HG03159 (cell line): ENCODE measurements at regions not wholly inside any gene's neighbourhood (a gene's known extent, or its start where the extent isn't known, plus 50 kb on each side); places are given as distances from the start of the nearest gene placed in this dataset.

ENCODE experiments used
- ATAC-seq: cut with Tn5 transposase; IDR thresholded peaks from one replicate; pipeline ENCODE4 v1.9.1; 2021; ENCODE audit warnings: mild to moderate bottlenecking, moderate library complexity; ENCODE audit not compliant: unreplicated experiment

DNA sequence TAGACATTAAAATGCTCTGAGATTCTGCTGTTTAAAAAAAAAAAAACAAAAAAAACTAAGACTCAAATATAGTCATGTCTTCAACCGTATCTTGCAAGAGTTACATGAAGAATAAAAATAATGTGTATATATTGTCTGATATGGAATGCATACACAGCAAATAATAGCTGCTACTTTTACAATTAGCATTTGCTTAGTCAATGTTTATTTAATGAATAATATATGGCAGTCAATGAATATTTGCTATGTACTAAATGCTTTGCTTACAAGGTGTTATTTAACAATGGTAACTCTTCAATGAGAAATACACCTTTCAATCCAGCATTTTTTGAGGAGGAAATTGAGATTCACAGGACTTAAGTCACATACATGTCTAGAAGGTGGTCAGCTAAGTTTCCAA is 718.8 kb upstream of the SOX9 start:
- no peak for ATAC-seq

GRCh38 chr17:71402661-71403141 is 718.1 kb upstream of the SOX9 start:
- ATAC-seq: no peak

DNA sequence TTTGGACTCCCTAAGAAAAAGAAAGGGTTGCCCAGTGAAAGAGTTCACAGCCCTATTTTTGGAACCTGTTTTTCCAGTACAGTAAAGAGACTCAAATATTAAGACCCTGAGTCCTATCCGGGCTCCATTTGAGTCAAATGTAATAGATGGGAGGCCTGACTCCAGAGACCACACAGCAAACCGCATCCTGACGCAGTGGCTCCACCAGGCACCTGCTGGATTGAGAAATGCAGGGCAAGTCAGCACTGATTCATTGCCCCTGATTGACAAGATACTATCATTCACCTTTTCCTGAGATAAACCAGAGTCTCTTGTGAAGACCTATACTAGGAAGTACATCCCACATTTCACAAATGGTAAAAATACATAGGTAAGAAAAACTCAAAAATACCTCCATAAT is 715.7 kb upstream of the SOX9 start:
- no peak for ATAC-seq

DNA sequence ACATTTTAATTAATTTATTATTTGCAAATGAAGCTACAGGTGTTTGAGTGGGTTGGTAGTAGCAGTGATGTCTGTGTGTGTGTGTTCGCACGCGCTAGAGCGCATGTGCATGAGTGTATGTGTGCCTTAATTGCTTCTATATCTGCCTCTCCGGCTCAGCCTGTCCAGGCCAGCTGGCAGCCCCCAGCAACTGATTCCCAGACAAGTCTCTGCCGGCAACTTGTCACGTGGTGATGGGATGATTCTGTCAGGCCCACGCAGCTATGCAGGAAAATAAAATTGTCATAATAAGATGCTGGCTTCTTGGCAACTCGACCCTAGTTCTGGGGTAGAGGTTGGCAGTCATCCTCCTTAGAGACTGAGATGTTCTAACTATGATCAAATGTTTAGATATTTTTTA is 712.8 kb upstream of the SOX9 start:
- ATAC-seq: no peak

- ATAC-seq: no peak
These were observed 711.7 kb upstream of the SOX9 start for GRCh38 chr17:71409137-71409536.

DNA sequence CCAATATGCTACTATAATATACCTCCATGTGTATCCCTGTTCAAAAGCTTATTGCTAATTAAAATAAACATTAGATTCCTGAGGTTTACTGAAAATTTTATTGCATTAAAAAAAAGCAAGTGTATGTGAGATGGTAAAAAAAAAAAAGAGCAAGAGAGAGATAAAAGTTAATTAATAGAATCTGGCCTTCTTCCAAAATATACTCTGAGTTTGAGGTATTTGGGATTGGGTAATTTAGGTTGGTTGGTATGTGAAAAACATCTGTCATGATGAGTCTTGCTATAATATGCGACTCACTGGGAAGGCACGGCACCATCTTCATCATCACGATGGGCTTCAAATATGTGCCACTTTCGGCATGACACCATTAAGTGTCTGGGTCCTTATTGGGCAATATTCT is 711.1 kb upstream of the SOX9 start:
- no peak for ATAC-seq

- no peak for ATAC-seq
These were observed 708.0 kb upstream of the SOX9 start for GRCh38 chr17:71412803-71413202.

DNA sequence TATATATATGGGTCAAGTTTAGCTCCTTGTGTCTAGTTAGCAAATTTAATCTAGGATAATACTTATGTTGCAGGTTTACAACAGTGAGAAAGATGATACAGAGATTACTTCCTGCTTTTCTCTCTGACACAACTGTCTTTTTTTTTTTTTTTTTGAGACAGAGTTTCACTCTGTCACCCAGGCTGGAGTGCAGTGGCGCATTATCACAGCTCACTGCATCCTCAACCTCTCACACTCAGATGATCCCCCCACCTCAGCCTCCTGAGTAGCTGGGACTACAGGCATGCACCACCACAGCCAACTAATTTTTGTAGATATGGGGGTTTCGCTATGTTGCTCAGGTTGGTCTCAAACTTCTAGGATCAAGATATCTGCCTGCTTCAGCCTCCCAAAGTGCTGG is 706.9 kb upstream of the SOX9 start:
- no peak for ATAC-seq

DNA sequence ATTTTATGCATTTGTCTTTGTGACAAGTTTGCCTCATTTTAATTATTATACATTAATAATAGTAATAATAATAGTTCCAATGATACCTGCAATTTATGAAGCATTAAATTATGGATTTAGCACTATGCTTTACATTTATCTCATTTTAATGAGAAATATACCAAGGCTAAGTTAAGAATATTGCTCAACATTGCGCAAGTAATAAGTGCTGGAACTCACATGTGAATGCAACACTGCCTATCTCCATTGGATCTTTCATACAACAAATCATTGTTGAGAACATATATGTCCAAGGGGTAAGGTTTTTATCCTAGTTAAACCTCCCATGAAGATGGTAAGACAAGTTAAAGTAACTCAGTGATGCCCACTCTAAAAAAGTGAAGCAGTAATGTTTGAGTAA is 703.7 kb upstream of the SOX9 start:
- ATAC-seq: no peak

- no peak for ATAC-seq
These were observed 697.9 kb upstream of the SOX9 start for GRCh38 chr17:71422968-71423367.

DNA sequence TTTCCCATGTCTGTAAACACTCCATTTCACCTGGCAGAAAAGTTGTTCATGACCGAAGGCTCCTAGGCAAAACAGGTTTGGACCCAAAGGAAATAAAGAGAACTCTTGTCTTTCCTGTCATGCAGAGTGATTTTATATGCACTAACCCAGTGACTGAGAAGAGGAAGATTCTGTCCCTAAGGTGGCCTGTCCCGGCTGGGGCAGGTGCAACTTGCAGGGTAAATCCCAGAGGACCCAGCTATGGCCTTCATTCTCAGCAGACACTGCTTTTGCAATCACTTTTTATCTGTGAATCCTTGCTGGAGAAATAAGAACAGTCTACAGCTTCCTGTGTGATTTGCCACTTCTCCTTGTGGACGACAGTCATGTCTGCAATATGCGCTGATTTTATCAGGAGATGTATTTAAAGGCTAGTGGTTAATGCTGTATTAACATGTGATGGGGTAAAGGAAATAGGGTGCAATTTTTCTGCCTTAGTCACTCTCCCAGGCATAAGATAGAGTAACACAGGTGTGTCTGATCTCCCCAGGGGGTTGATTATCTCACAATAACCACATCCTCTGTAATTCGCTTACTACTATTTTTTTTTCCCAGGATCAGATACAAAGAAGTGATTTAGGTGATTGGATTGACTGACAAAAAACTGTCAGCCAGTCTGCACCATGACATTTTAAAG is 696.8 kb upstream of the SOX9 start:
- ATAC-seq: no peak

GRCh38 chr17:71427801-71428200 is 693.0 kb upstream of the SOX9 start:
- no peak for ATAC-seq

DNA sequence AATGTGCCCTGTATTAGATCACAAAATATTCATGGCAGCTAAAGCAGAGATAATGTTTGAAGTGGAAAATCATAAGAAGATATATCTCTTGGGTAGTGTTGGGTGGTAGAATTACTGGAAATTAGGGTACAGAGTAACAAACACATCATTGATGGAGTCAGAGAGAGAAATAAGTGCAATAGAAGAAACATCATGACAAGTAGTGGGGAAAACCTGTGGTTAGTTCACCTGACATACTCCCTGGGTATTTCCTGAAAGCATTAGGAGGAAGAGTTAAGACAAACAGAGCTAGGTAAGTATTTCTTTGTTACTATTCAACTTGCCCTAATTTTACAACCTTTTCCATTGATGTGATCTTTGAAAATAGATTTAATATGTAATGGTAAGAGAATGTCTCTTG is 691.9 kb upstream of the SOX9 start:
- ATAC-seq: no peak

GRCh38 chr17:71430281-71430680 is 690.5 kb upstream of the SOX9 start:
- ATAC-seq: no peak

GRCh38 chr17:71431146-71431545 is 689.7 kb upstream of the SOX9 start:
- ATAC-seq: no peak

GRCh38 chr17:71432378-71433315 is 688.2 kb upstream of the SOX9 start:
- ATAC-seq: no peak

DNA sequence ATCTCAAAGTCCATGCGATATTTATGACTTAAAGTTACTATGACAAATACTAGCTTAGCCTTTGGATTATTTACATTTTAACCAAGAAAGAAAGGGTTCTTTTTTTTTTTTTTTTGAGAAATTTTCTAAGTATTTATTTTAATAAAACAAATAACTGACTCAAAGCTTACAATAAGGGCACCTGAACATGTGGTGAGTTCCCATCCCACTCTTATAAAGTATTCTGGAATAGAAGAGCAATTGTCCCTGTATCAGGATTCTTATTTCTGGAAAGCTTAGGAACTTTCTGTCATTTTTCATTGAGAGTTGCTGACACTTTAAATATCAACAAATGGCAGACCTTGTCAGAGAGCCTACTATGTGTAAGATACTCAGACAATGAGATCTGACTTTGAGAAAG is 686.1 kb upstream of the SOX9 start:
- ATAC-seq: no peak

- ATAC-seq: no peak
These were observed 684.3 kb upstream of the SOX9 start for GRCh38 chr17:71436479-71436878.

DNA sequence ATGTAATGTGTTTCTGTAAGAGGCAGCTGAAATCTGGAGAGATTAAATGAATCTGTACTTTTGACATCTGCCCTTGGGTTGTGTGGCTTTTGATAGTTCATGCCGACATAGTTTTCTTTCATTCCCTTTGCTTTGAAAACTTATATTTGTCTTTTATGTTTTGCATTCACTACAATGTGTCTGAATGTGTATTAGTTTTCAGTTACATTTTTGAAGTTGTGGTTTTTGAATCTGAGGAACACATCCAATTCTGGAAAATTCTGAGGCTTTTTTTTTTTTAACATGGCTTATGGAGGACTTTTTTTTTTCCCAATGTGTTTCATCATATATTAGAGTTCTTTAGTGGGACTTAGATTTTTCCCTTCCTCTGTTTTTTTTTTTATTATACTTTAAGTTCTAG is 683.7 kb upstream of the SOX9 start:
- ATAC-seq: no peak

GRCh38 chr17:71438631-71439146 is 682.1 kb upstream of the SOX9 start:
- no peak for ATAC-seq

- no peak for ATAC-seq
These were observed 680.3 kb upstream of the SOX9 start for GRCh38 chr17:71440513-71440912.

GRCh38 chr17:71441098-71441497 is 679.7 kb upstream of the SOX9 start:
- ATAC-seq: no peak
